GM23338 (cell line): ENCODE measurements at regions not wholly inside any gene's neighbourhood (a gene's known extent, or its start where the extent isn't known, plus 50 kb on each side); places are given as distances from the start of the nearest gene placed in this dataset.

Experiments
- ATAC-seq: fragments of 200-7000 bp; cut with Tn5 transposase; 3 replicates; pipeline ENCODE4 v1.9.1; 2020
- DNase-seq: peaks from one replicate; pipeline ENCODE4 v3.0.0-alpha.2; 2015; ENCODE audit warnings: low spot score
- H2AFZ ChIP-seq: fragments of 200-600 bp; sonication (generic); 2 replicates; pipeline ENCODE4 v1.8.0; 2016; ENCODE audit warnings: antibody characterized with exemption, mild to moderate bottlenecking, moderate library complexity
- H3F3A ChIP-seq: fragments of 200-600 bp; sonication (generic); replicated peaks from 2 replicates; pipeline ENCODE4 v1.8.0; 2017; ENCODE audit warnings: antibody characterized with exemption, mixed run types, low read depth
- H3K27ac ChIP-seq: fragments of 200-600 bp; sonication (generic); 2 replicates; pipeline ENCODE4 v1.6.1; 2016; ENCODE audit warnings: low read depth
- H3K27me3 ChIP-seq: fragments of 200-600 bp; sonication (generic); 2 replicates; pipeline ENCODE4 v1.8.0; 2016; ENCODE audit warnings: mild to moderate bottlenecking, mixed run types, moderate library complexity; ENCODE audit not compliant: insufficient read depth
- H3K36me3 ChIP-seq: fragments of 200-600 bp; sonication (generic); 2 replicates; pipeline ENCODE4 v1.8.0; 2016; ENCODE audit warnings: mild to moderate bottlenecking; ENCODE audit not compliant: insufficient read depth
- H3K4me1 ChIP-seq: fragments of 200-600 bp; sonication (generic); 2 replicates; pipeline ENCODE4 v1.8.0; 2016; ENCODE audit warnings: mild to moderate bottlenecking, moderate library complexity; ENCODE audit not compliant: insufficient read depth
- H3K4me2 ChIP-seq: fragments of 200-600 bp; sonication (generic); 2 replicates; pipeline ENCODE4 v1.7.1; 2017; ENCODE audit warnings: mixed run types
- H3K4me3 ChIP-seq: fragments of 200-600 bp; sonication (generic); 2 replicates; pipeline ENCODE4 v1.6.1; 2016; ENCODE audit warnings: mixed run types
- H3K79me2 ChIP-seq: fragments of 200-600 bp; sonication (generic); replicated peaks from 2 replicates; pipeline ENCODE4 v1.8.0; 2017; ENCODE audit warnings: mild to moderate bottlenecking; ENCODE audit not compliant: insufficient read depth
- H3K9me2 ChIP-seq: fragments of 200-600 bp; sonication (generic); 2 replicates; pipeline ENCODE4 v1.8.0; 2017; ENCODE audit not compliant: insufficient read depth
- H4K20me1 ChIP-seq: fragments of 200-600 bp; sonication (generic); replicated peaks from 2 replicates; pipeline ENCODE4 v1.8.0; 2017; ENCODE audit warnings: mild to moderate bottlenecking; ENCODE audit not compliant: insufficient read depth
- H3K27ac Mint-ChIP-seq: 2 replicates; pipeline ENCODE4 v1.8.0; 2020; ENCODE audit warnings: inconsistent platforms, mild to moderate bottlenecking, moderate library complexity, mixed read lengths
- H3K27me3 Mint-ChIP-seq: 3 replicates; pipeline ENCODE4 v1.8.0; 2022; ENCODE audit warnings: low read depth, mild to moderate bottlenecking, moderate library complexity, mixed read lengths, inconsistent platforms; ENCODE audit not compliant: insufficient read depth, poor library complexity
- H3K36me3 Mint-ChIP-seq: 3 replicates; pipeline ENCODE4 v1.8.0; 2021; ENCODE audit warnings: low read depth, mild to moderate bottlenecking, inconsistent platforms, moderate library complexity, mixed read lengths
- H3K4me1 Mint-ChIP-seq: 3 replicates; pipeline ENCODE4 v1.8.0; 2020; ENCODE audit warnings: mild to moderate bottlenecking, inconsistent platforms, mixed read lengths
- H3K4me3 Mint-ChIP-seq: 3 replicates; pipeline ENCODE4 v1.8.0; 2021; ENCODE audit warnings: moderate library complexity, mild to moderate bottlenecking, inconsistent platforms, mixed read lengths
- H3K9me3 Mint-ChIP-seq: 3 replicates; pipeline ENCODE4 v1.8.0; 2020; ENCODE audit warnings: moderate library complexity, mild to moderate bottlenecking, inconsistent platforms, mixed read lengths
- CREB1 ChIP-seq: fragments of 250-450 bp; sonication (Bioruptor Pico); IDR thresholded peaks from 2 replicates; pipeline ENCODE4 v1.5.0; 2020; ENCODE audit warnings: low read depth, mild to moderate bottlenecking, moderate library complexity
- CTCF ChIP-seq, 2 experiments: fragments of 200-600 bp in 1 of 2; sonication (generic) in 1 of 2; conservative IDR thresholded peaks; 2 replicates each; pipeline versions ENCODE4 v1.5.1 to v1.6.1; 2016 to 2017; ENCODE audit warnings: antibody characterized with exemption in 2 of 2, low read depth in 2 of 2, mild to moderate bottlenecking in 2 of 2, moderate library complexity in 1 of 2
- ETS1 ChIP-seq: IDR thresholded peaks from 2 replicates; pipeline ENCODE4 v1.6.1; 2016; ENCODE audit warnings: antibody characterized with exemption
- EZH2 ChIP-seq: fragments of 200-600 bp; sonication (generic); IDR thresholded peaks from one replicate; pipeline ENCODE4 v1.8.0; 2017; ENCODE audit warnings: antibody characterized with exemption, mild to moderate bottlenecking, low read depth; ENCODE audit not compliant: unreplicated experiment
- EZH2phosphoT487 ChIP-seq: fragments of 200-600 bp; sonication (generic); IDR thresholded peaks from one replicate; pipeline ENCODE4 v1.8.1; 2018; ENCODE audit warnings: antibody characterized with exemption; ENCODE audit not compliant: unreplicated experiment
- JUNB ChIP-seq: IDR thresholded peaks from one replicate; pipeline ENCODE4 v1.6.1; 2016; ENCODE audit warnings: antibody characterized with exemption; ENCODE audit not compliant: unreplicated experiment
- NANOG ChIP-seq: IDR thresholded peaks from 2 replicates; pipeline ENCODE4 v1.6.1; 2016; ENCODE audit warnings: antibody characterized with exemption, borderline replicate concordance
- POLR2AphosphoS5 ChIP-seq: IDR thresholded peaks from 2 replicates; pipeline ENCODE4 v1.6.1; 2016; ENCODE audit warnings: antibody characterized with exemption, low read depth
- STAT1 ChIP-seq: IDR thresholded peaks from one replicate; pipeline ENCODE4 v1.6.1; 2016; ENCODE audit warnings: antibody characterized with exemption; ENCODE audit not compliant: unreplicated experiment
- ZNF114 ChIP-seq: fragments of 250-450 bp; sonication (Bioruptor Pico); IDR thresholded peaks from 2 replicates; pipeline ENCODE4 v1.5.0; 2020; ENCODE audit warnings: mild to moderate bottlenecking, moderate library complexity
- ZNF331 ChIP-seq: fragments of 250-450 bp; sonication (Bioruptor Pico); IDR thresholded peaks from 2 replicates; pipeline ENCODE4 v1.5.0; 2020; ENCODE audit warnings: low read depth, mild to moderate bottlenecking, moderate library complexity
- TF ChIP-seq, protein P1 (sequence below): fragments of 250-450 bp; sonication (Bioruptor Pico); IDR thresholded peaks from 2 replicates; pipeline ENCODE4 v1.5.0; 2020; ENCODE audit warnings: mild to moderate bottlenecking, moderate library complexity
- TF ChIP-seq, protein P2 (sequence below): IDR thresholded peaks from one replicate; pipeline ENCODE4 v1.6.1; 2018; ENCODE audit warnings: antibody characterized with exemption; ENCODE audit not compliant: unreplicated experiment

DNA sequence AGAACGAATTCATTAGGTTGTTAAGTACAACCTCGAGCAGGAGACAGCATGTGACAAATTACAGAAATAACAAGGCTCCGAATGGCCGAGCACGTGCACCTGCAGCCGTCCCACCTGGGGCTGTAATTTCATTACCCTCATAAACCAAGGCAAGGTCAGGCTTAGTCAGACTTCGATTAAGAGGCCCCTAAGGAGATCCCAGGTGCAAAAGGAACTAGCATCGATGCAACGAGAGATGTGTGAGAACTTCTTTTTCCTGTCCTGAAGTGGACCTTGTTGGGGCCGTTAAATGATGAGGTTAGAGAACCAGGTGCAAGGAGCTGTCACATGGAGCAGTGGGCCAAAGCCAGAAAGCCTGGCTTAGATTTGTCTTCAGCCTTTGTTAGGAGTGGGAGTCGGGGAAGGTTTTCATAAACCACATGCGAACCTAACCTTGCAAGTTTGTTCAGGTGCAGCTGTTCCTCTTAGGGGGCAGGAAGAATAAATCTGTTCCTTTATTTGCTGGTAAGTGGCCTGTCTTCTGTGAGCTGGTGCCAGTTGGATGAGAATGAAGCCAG, 559.9 kb upstream of the MCTP2 start:
- Histone ChIP-seq H3K27me3 (no peaks in the 10 kb centered on the region), H3K79me2 (no peaks in the 10 kb centered on the region), H3K4me2 (no peak overlapping the region), H2AFZ (no peak overlapping the region; the same call in 1 of the 2 replicates), H3K9me2 (no peaks in the 10 kb centered on the region), H3K36me3 (no peaks in the 10 kb centered on the region), H3K4me1 (peaks cover 8% of the 10 kb centered on the region; the same call in 1 of the 2 replicates), H3K4me3 (no peak overlapping the region), H3F3A (no peaks in the 10 kb centered on the region), H3K27ac (no peak overlapping the region), H4K20me1 (no peaks in the 10 kb centered on the region)
- no peak for ATAC-seq
- H3K9me3 Mint-ChIP-seq: peaks cover 3% of the 10 kb centered on the region; the same call in 1 of the 3 replicates
- H3K4me3 Mint-ChIP-seq: no peak overlapping the region
- H3K36me3 Mint-ChIP-seq: peaks cover 4% of the 10 kb centered on the region; the same call in 2 of the 3 replicates
- H3K27me3 Mint-ChIP-seq: peaks cover 2% of the 10 kb centered on the region
- DNase-seq: no peak
- H3K27ac Mint-ChIP-seq: no peak overlapping the region
- TF ChIP-seq ETS1: no peak
- TF ChIP-seq POLR2AphosphoS5: no peak
- TF ChIP-seq ZNF331 (CRISPR knock-in tag): no peak
- TF ChIP-seq JUNB: no peak
- TF ChIP-seq EZH2: no peak
- TF ChIP-seq STAT1: no peak
- TF ChIP-seq, protein P1, sequence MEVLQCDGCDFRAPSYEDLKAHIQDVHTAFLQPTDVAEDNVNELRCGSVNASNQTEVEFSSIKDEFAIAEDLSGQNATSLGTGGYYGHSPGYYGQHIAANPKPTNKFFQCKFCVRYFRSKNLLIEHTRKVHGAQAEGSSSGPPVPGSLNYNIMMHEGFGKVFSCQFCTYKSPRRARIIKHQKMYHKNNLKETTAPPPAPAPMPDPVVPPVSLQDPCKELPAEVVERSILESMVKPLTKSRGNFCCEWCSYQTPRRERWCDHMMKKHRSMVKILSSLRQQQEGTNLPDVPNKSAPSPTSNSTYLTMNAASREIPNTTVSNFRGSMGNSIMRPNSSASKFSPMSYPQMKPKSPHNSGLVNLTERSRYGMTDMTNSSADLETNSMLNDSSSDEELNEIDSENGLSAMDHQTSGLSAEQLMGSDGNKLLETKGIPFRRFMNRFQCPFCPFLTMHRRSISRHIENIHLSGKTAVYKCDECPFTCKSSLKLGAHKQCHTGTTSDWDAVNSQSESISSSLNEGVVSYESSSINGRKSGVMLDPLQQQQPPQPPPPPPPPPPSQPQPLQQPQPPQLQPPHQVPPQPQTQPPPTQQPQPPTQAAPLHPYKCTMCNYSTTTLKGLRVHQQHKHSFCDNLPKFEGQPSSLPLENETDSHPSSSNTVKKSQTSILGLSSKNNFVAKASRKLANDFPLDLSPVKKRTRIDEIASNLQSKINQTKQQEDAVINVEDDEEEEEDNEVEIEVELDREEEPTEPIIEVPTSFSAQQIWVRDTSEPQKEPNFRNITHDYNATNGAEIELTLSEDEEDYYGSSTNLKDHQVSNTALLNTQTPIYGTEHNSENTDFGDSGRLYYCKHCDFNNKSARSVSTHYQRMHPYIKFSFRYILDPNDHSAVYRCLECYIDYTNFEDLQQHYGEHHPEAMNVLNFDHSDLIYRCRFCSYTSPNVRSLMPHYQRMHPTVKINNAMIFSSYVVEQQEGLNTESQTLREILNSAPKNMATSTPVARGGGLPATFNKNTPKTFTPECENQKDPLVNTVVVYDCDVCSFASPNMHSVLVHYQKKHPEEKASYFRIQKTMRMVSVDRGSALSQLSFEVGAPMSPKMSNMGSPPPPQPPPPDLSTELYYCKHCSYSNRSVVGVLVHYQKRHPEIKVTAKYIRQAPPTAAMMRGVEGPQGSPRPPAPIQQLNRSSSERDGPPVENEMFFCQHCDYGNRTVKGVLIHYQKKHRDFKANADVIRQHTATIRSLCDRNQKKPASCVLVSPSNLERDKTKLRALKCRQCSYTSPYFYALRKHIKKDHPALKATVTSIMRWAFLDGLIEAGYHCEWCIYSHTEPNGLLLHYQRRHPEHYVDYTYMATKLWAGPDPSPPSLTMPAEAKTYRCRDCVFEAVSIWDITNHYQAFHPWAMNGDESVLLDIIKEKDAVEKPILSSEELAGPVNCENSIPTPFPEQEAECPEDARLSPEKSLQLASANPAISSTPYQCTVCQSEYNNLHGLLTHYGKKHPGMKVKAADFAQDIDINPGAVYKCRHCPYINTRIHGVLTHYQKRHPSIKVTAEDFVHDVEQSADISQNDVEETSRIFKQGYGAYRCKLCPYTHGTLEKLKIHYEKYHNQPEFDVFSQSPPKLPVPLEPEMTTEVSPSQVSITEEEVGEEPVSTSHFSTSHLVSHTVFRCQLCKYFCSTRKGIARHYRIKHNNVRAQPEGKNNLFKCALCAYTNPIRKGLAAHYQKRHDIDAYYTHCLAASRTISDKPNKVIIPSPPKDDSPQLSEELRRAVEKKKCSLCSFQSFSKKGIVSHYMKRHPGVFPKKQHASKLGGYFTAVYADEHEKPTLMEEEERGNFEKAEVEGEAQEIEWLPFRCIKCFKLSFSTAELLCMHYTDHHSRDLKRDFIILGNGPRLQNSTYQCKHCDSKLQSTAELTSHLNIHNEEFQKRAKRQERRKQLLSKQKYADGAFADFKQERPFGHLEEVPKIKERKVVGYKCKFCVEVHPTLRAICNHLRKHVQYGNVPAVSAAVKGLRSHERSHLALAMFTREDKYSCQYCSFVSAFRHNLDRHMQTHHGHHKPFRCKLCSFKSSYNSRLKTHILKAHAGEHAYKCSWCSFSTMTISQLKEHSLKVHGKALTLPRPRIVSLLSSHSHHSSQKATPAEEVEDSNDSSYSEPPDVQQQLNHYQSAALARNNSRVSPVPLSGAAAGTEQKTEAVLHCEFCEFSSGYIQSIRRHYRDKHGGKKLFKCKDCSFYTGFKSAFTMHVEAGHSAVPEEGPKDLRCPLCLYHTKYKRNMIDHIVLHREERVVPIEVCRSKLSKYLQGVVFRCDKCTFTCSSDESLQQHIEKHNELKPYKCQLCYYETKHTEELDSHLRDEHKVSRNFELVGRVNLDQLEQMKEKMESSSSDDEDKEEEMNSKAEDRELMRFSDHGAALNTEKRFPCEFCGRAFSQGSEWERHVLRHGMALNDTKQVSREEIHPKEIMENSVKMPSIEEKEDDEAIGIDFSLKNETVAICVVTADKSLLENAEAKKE (CRISPR knock-in tag): no peak
- TF ChIP-seq ZNF114 (CRISPR knock-in tag): no peak
- TF ChIP-seq, protein P2, sequence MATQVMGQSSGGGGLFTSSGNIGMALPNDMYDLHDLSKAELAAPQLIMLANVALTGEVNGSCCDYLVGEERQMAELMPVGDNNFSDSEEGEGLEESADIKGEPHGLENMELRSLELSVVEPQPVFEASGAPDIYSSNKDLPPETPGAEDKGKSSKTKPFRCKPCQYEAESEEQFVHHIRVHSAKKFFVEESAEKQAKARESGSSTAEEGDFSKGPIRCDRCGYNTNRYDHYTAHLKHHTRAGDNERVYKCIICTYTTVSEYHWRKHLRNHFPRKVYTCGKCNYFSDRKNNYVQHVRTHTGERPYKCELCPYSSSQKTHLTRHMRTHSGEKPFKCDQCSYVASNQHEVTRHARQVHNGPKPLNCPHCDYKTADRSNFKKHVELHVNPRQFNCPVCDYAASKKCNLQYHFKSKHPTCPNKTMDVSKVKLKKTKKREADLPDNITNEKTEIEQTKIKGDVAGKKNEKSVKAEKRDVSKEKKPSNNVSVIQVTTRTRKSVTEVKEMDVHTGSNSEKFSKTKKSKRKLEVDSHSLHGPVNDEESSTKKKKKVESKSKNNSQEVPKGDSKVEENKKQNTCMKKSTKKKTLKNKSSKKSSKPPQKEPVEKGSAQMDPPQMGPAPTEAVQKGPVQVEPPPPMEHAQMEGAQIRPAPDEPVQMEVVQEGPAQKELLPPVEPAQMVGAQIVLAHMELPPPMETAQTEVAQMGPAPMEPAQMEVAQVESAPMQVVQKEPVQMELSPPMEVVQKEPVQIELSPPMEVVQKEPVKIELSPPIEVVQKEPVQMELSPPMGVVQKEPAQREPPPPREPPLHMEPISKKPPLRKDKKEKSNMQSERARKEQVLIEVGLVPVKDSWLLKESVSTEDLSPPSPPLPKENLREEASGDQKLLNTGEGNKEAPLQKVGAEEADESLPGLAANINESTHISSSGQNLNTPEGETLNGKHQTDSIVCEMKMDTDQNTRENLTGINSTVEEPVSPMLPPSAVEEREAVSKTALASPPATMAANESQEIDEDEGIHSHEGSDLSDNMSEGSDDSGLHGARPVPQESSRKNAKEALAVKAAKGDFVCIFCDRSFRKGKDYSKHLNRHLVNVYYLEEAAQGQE: no peak
- no peak for TF ChIP-seq EZH2phosphoT487
- TF ChIP-seq CREB1 (CRISPR knock-in tag): no peak
- no peak for TF ChIP-seq CTCF (conservative IDR thresholded peaks at IDR 0.05; ENCODE audit: low read depth in 2 of 2)
- TF ChIP-seq NANOG: no peak
- H3K4me1 Mint-ChIP-seq: peaks cover 7% of the 10 kb centered on the region
